ENCODE measurements at regions not wholly inside any gene's neighbourhood (a gene's known extent, or its start where the extent isn't known, plus 50 kb on each side); places are given as distances from the start of the nearest gene placed in this dataset.

DNA sequence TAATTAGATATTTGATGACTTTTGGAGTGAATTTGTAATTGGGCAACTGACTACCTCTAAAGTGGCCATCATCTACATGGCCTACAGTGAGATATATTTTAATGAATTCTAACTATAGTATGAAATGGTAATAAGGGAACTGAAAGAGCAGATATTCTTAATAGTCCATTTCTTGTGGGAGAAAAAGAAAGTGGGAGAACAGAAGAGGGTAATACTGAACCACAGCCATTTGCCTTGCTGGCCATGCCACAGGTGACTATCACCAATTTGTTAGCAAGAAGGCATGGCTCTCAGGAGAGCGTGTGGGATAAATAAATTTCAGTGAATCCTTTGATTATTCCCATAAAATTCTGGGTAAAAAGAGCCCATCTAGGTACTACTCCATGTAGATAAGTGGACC, 1074.0 kb upstream of the MAP3K7 start:
- DNase-seq: no peak

GRCh38 chr6:91659891-91660290, 1073.0 kb upstream of the MAP3K7 start:
- no peak for DNase-seq

DNA sequence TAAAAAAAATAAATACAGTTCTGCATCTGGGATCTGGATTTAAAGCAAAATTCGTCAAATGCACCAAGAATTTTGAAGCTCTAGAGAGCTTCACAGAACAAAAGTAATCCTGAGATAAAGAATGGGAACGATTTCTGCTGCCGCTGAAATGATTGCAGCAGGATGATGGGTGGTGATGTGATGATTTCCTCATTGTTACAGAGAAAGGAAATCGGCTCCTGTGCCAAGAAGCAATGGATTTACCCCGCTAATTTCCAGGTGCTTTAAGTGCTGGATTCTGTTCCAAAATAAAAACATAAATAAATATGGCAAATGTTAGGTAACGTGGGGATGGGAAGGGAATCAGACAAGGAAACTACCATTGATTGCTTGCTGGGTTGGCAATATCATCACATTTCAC, 1067.9 kb upstream of the MAP3K7 start:
- DNase-seq: no peak

DNA sequence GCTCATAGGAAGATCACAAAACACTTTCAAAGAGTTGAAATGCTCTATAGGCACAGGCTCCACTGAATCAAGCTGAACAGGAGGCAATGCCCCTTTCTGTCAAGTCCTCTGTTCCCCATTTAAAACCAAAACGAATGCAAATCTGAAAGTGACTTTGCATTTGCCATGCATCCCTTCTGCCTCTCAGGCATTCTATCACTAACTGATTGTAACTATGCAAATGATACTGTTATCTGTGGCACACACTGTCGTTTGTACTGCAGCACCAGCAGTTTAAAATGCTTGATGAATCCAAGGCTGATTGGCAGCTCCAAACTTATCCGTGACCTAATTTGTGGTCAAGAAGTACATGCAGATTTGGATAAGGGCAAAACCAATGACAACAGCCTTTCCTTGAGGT, 1067.5 kb upstream of the MAP3K7 start:
- peak in 1 of 58 donors; percentile 5 for DNase-seq

DNA sequence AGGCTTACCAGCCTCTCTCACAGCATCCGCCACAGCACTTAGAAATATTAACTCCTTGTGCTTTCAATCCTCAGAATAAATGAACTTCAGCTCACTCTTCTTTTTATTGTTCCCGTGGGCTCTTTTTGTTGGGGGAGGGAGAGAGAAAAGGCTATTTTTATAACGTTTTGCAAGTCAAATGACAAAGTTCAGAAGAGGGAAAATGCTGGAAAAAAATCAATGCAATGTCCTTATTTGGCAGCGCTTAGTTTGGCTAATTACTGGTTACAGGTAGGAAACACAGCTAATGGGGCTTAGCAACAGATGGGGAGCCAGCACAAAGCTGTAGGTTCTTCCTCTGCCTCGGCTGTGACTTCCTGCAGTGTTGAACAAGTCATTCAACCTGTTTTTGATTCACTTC, 1067.0 kb upstream of the MAP3K7 start:
- DNase-seq: no peak

- no peak for DNase-seq
These were observed 1066.3 kb upstream of the MAP3K7 start for GRCh38 chr6:91653076-91653723.

- DNase-seq: no peak
These were observed 1059.8 kb upstream of the MAP3K7 start for GRCh38 chr6:91646649-91647048.

DNA sequence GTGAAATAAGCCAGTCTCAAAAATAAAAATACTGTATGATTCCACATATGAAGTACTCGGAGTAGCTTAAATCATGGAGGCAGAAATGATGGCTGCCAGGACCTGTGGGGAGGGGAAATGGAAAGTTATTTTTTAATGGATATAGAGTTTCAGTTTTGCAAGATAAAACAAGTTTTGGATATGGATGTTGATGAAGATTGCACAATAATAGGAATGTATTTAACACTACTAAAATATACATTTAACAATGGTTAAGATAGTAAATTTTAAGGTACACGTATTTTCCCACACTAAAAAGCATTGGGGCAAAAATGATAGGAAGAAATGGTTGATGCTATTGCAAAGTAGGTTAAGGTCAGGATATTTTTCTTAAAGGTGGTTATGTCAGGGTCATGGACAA, 1058.9 kb upstream of the MAP3K7 start:
- no peak for DNase-seq

- DNase-seq: no peak
These were observed 1050.3 kb upstream of the MAP3K7 start for GRCh38 chr6:91637217-91637616.

DNA sequence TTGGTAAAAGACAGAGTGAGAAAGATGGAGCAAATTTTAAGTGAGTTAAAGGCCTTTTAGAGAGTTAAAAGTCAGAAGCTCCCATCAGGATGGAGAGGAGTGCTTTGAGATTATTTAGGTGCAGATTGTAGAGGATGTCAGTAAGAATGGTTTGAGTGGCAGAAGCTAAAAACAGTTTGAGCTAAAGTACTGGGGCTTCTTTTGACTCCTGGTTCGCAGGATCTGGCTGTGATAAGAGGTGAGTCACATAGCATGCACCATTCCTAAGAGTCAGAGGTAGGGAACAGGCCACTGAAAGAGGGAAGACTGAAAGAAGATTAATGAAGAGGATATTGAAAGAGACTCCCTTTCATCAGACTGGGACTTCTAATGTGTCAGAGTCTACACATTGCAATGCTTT, 1047.9 kb upstream of the MAP3K7 start:
- DNase-seq: no peak

GRCh38 chr6:91633374-91634111, 1046.7 kb upstream of the MAP3K7 start:
- DNase-seq: no peak

DNA sequence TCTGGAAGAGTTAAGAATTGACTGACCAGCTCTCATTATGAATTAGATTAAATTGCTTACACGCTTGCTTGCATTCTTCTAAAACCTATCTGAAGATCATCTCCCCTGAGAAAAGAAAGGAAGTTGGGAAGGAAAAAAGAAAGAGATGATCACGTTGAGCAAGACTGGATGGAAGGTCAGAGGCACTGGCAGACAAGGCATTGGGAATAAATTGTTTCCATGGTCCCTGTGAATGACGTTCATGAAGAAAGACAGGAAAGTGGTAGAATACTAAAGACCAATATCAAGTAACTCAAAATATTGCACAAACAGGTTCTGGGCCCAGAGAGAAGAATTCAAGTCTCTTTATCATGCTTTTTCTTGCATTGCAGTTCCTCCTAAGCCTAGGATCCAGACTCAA, 1045.4 kb upstream of the MAP3K7 start:
- no peak for DNase-seq

GRCh38 chr6:91631227-91631626, 1044.4 kb upstream of the MAP3K7 start:
- DNase-seq: no peak

DNA sequence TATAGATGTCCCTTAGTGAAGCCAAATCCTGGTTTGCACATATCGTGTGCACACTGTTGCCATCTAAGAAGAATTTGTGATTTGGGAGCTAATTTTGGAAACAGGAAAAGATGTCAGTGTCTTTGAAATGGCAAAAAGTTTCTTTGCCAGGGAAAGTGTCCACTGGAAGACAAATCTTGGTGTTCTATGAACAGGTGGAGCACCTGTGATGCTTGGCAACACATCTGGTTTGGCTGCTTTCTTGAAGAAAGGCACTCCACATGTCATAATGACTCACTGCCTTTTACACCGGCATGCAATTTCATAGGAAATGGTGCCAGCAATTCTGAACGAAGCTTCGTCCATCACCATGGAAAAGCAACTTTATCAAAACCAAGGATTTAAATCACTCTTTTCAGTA, 1040.0 kb upstream of the MAP3K7 start:
- no peak for DNase-seq

- DNase-seq: no peak
These were observed 1026.6 kb upstream of the MAP3K7 start for GRCh38 chr6:91613481-91613880.

- DNase-seq: no peak
These were observed 1024.3 kb upstream of the MAP3K7 start for GRCh38 chr6:91611190-91611589.

- DNase-seq: no peak
These were observed 1021.6 kb upstream of the MAP3K7 start for GRCh38 chr6:91608428-91608827.

- DNase-seq: no peak
These were observed 1019.5 kb upstream of the MAP3K7 start for GRCh38 chr6:91606148-91606901.

GRCh38 chr6:91600561-91600960, 1013.7 kb upstream of the MAP3K7 start:
- no peak for DNase-seq

GRCh38 chr6:91590191-91590590, 1003.3 kb upstream of the MAP3K7 start:
- DNase-seq: no peak

DNA sequence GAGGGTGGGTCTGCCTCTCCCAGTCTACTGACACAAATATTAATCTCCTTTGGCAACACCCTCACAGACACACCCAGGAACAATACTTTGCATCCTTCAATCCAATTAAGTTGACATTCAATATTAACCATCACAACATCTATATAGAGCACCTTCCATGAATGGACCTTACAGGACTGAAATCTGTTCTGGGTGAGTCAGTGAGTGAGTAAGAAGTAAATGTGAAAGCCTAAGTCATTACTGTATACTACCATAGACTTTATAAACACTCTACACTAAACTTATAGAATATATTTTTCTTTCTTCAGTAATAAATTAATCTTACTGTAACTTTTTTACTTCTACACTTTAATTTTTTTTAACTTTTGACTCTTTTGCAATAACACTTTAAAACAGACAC, 993.8 kb upstream of the MAP3K7 start:
- no peak for DNase-seq

GRCh38 chr6:91575032-91575431, 988.2 kb upstream of the MAP3K7 start:
- no peak for DNase-seq

Measured in anterior cingulate cortex (tissue), 58 donors.